GM10248 (cell line): ENCODE measurements at regions not wholly inside any gene's neighbourhood (a gene's known extent, or its start where the extent isn't known, plus 50 kb on each side); places are given as distances from the start of the nearest gene placed in this dataset.

Experiments used
- CTCF ChIA-PET: fragments of 300-600 bp; sonication (Branson Sonifier 250); formaldehyde crosslinking; extraction: SDS; loops from one replicate; lab custom pipeline; 2021; ENCODE audit warnings: antibody characterized with exemption; lab: Yijun Ruan, JAX
- POLR2A ChIA-PET: fragments of 350-650 bp; sonication (Branson Sonifier 250); formaldehyde crosslinking; extraction: SDS; loops from one replicate; lab custom pipeline; 2020; ENCODE audit warnings: antibody characterized with exemption; lab: Yijun Ruan, JAX
- DNase-seq: peaks from one replicate; pipeline ENCODE4 v3.0.0; 2012; ENCODE audit errors: extremely low spot score
- TF ChIP-seq, protein P1 (sequence below): IDR thresholded peaks from 2 replicates; pipeline ENCODE4 v1.5.1; 2012; ENCODE audit warnings: mild to moderate bottlenecking, low read depth; ENCODE audit errors: extremely low read depth, missing control alignments, control extremely low read depth

DNA sequence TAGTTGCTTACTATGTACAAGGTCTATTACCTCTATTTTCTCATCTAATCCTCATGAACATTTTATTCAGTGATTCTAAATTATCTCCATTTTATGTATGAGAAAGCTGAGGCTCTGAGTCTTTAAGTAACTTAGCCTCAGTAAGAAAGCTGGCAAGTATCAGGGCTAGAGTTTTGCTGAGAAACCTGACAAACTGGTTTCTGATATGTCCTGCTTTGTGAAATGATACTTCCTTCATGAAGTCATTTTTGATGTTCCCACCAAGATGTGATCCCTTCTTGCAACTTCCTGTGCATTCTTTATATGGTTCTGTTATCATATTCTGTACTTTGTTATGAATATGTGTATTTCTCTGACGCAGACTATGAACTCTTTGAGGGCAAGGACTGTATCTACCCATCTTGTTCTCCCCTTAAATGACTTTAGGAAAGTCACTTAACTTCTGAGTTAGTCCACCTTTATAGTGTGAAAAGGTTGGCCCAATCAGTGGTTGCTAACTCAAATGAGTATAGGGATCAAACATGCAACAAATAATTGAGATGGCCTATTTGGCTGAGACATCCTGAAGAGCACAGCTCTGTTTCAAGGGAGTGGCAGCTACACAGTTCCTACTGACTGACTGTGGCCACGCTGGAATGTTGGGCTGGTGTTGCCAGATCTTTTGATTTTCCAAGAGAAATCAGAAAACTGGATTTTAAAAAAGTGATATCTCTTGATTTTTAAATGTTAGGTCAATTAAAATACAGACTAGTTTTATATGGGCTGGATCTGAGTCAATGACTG is 127.9 kb upstream of the AMOT start:
- ChIA-PET POLR2A (no interaction called here), CTCF (no interaction called here)
- TF ChIP-seq, protein P1, sequence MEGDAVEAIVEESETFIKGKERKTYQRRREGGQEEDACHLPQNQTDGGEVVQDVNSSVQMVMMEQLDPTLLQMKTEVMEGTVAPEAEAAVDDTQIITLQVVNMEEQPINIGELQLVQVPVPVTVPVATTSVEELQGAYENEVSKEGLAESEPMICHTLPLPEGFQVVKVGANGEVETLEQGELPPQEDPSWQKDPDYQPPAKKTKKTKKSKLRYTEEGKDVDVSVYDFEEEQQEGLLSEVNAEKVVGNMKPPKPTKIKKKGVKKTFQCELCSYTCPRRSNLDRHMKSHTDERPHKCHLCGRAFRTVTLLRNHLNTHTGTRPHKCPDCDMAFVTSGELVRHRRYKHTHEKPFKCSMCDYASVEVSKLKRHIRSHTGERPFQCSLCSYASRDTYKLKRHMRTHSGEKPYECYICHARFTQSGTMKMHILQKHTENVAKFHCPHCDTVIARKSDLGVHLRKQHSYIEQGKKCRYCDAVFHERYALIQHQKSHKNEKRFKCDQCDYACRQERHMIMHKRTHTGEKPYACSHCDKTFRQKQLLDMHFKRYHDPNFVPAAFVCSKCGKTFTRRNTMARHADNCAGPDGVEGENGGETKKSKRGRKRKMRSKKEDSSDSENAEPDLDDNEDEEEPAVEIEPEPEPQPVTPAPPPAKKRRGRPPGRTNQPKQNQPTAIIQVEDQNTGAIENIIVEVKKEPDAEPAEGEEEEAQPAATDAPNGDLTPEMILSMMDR = no peak
- no peak for DNase-seq

DNA sequence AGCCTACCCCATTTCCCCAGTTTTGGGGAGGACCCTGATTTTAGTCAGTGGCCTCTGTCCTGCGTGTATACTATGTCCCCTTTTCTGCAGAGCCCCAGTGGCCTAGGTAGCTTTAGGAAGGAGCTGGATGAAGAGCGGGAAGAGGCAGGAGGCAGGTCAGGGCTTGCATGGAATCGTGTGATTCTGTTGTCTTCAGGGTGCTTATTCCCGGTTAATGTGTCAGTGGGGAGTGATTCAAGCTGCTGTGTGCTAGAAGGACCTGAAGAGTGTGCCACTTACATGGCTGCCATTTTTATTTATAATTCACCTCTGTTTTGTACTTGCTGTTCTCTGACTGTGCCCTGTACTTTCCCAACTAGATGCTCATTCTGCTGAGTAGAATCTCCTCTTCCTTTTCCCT is 127.3 kb upstream of the AMOT start:
- DNase-seq = no peak
- ChIA-PET CTCF (no interaction called here), POLR2A (no interaction called here)
- TF ChIP-seq, protein P1 = no peak

DNA sequence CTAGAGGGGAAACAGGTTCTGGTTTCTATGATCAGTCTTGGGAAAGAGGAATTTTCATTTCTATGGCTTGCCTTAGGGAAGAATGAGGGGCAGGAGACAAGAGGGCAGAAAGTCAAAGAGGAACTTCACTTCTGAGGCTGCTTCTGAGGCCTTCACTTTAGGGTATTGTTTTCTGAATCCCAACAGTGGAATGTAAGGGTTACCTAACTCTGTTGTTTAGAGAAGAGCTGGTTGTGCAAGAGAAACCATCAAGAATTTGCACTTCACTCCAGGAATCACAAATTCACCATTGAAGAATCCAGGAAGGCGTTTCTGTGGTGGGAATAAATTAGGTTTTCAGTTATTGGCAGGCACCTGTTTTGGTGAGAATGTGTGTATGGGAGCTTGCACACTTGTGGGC is 126.7 kb upstream of the AMOT start:
- no peak for DNase-seq
- POLR2A ChIA-PET = no interaction called here
- CTCF ChIA-PET = no interaction called here
- TF ChIP-seq, protein P1 = no peak

DNA sequence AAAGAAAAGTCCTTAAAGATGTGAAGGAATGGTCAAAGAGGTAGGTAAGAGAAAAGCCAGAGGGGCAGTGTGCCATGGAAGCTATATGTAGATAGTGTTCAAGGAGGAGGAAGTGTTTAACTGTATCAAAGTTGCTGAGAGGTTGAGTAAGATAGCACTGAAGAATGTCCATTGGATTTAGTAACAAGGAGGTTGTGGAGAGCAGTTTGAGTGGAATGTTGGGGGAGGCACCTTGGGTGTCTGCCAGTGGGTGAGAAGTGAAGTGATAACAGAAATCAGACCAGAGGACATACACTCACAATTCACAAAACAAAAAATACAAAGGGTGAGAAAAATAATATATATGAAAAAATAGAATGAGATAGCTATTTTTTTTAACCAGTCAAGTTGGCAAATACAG is 121.3 kb upstream of the AMOT start:
- ChIA-PET CTCF (no interaction called here), POLR2A (no interaction called here)
- TF ChIP-seq, protein P1 = no peak
- no peak for DNase-seq

DNA sequence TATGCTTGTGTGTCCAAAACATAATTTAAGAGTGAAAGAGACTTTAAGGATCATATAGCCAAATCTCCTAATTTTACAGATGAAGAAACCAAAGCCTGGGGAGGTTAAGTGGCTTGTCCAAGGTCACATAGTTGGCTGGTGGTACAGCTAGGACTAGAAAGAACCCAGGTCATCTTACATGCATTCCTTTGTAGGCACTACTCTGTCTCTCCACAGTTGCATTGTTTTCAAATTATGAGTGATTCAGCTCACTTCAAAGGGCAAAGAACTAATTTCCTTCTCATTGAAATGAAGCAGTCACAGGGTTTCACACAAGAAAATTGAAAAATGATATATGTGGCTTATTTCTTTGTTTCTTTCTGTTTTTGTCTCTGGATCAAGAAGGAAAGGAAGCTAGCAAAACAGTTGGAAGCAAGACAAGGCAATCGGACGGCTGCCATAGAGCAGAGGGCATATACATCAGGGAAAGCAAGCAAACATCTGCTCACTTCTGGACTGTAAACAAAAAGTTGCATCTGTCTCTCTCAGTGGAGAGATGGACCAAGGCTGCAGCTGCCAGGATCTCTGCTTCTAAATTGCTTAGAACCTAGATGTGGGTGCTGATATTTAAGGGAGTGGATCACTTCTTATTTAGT is 107.5 kb upstream of the AMOT start:
- POLR2A ChIA-PET = no interaction called here
- DNase-seq = no peak
- CTCF ChIA-PET = no interaction called here
- TF ChIP-seq, protein P1 = no peak

DNA sequence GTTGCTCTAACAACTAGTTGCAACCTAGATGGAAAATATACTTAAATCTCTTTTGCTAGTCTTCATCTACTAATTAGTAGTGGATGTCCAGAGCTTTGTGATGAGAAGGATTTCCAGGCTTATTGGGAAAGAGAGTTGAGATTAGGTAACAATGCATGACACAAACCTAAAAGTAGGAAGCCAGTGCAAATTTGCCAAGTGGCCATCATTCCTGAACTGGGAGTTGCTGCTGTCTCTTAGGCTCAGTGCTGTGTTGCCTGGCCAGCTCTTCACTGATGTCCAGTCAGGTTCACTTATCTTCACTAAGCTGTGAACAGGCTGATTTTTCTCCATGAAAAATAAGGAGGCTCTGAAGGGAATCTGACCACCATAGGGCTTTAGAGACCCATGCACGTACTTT is 105.6 kb upstream of the AMOT start:
- ChIA-PET POLR2A (no interaction called here), CTCF (no interaction called here)
- TF ChIP-seq, protein P1 = no peak
- DNase-seq = no peak
